Activated CD4-positive, alpha-beta T cell treated with anti-CD3 and anti-CD28 coated beads for 48 hours (primary cell): ENCODE measurements at regions not wholly inside any gene's neighbourhood (a gene's known extent, or its start where the extent isn't known, plus 50 kb on each side); places are given as distances from the start of the nearest gene placed in this dataset.

Experiments
- DNase-seq: peaks from one replicate; pipeline ENCODE4 v3.0.0-alpha.2; 2020

GRCh38 chr7:17485904-17486303 lies 187.5 kb downstream of the AHR start:
- DNase-seq, result no peak

- no peak for DNase-seq
Observed at GRCh38 chr7:17486835-17487234, 188.4 kb downstream of the AHR start.

DNA sequence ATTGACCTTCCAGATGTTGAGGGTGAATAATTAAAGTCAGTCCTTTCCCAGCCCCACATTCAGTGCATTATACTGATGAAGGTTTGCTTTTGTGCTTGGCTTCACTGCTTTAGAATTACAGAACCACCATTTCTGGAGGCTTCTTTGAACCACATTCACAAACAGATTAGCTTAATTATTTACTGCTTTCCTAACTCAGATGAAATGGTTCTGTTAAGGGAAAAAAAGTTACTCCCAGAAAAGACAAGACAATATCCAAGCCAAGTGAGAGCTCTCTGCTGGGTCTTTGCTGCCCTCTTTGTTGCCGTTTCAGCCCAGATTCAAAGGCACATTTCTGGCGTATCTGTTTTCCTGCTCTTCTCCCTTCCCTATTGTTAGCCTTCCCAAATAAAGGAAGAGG lies 188.9 kb downstream of the AHR start:
- DNase-seq, result no peak

GRCh38 chr7:17488829-17489228 lies 190.4 kb downstream of the AHR start:
- no peak for DNase-seq

DNA sequence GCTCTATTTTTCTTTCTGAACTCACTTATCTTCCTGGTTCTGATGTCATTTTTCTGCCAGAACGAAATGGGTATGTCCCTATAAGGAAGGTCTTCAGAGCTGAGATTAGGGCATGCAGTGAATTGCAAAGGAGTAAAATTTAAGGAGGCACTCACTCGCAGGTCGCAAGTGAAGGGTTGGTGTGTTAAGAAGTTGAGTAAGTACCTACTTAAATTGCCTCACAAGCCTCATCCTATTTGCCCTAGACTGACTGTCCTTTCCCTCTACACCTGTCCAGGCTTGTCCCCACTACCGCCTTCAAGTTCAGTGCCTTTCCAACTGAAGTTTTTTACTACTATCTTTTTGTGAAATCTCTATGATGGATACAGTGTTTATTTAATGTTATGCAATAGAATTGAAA lies 191.5 kb downstream of the AHR start:
- DNase-seq, result no peak

DNA sequence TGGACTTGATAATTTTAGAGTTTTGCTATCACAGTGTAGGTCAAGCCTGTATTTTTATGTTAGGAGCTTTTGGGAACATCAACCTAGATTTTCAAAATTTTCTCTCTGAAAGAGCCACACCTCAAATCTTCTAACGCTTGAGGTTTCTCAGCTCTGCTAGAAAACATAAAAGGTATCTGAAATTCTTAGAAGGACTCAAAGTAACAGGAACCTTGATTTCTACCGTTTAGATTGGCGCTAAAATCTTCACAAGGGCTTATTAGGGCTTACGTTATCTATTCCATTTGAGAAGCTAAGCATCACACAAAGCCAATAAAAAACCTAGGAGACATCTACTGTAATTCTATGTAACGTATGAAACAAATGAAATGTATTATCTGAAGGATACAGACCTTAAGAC lies 192.4 kb downstream of the AHR start:
- no peak for DNase-seq

GRCh38 chr7:17492437-17492836 lies 194.0 kb downstream of the AHR start:
- DNase-seq, result no peak

DNA sequence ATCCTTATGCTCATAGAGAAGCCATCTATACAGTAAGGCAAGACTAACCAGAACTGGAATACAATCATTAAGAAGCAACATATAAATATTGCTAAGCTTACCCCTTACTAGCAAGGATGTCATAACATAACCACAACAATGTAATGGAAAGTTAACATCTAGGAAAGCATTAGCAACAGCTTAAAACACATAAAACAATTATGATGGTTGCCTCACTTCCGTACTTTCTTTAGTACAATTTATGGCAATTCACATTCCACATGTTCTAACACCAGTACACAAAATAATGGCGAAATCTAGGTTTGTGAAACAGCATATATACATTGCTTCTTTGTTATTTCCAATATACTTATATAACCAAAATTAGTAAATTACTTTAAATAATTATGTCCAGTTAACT lies 195.0 kb downstream of the AHR start:
- DNase-seq, result no peak

DNA sequence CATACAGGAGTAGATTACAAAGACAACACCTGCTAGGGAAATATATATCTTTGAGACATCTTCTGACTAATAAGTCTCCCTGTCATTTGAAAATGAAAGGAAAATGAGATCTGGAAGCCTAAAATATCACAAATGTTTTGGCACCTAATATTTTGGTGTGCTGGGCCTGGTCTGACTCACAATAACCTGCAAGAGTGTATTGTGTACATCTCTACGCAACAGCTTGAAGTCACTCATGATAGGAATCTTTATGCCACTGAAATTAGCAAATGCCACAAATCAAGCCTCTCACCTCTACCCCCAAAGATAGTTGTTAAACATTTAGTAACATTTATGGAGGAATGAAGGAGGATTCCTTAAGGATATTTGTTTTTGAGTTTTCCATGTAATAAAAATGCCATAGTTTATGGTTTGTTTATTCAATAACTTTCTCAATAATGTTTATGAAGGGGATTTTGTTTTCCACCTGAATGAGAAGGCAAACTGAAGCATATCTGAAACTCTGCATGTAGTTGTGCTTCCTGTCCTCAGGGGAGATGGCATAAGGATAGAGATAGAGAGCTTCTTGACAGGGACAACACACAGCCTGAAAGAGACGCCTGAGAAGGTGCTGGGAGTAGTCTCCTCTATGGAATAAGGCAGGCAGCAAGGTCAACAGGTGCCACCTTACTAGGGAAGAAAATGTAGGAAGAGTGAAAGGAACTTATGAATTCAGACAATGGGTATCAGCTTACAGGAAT lies 197.4 kb downstream of the AHR start:
- DNase-seq, result no peak

- DNase-seq, result no peak
Observed at GRCh38 chr7:17497136-17497535, 198.7 kb downstream of the AHR start.

GRCh38 chr7:17497549-17498167 lies 199.2 kb downstream of the AHR start:
- DNase-seq, result no peak

- no peak for DNase-seq
Observed at GRCh38 chr7:17498230-17498629, 199.8 kb downstream of the AHR start.

DNA sequence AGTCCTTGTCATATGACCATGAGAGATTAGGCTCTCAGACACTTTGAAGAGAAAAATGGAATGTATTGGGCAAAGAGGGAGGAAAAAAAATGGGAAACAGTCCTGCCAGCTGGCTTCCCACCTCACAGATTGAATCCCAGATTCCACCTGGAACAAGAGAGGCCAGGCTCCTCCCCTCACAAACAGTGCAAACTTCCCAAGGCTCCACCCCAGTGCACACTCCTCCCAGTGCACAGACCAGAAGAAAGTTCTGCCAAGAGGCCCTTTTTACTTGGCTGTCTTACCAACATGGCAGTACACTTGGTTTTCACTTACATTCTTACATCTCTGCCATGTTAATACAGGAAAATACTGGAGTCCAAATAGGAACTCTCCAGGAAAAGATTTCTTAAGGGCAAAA lies 202.3 kb downstream of the AHR start:
- DNase-seq, result no peak

DNA sequence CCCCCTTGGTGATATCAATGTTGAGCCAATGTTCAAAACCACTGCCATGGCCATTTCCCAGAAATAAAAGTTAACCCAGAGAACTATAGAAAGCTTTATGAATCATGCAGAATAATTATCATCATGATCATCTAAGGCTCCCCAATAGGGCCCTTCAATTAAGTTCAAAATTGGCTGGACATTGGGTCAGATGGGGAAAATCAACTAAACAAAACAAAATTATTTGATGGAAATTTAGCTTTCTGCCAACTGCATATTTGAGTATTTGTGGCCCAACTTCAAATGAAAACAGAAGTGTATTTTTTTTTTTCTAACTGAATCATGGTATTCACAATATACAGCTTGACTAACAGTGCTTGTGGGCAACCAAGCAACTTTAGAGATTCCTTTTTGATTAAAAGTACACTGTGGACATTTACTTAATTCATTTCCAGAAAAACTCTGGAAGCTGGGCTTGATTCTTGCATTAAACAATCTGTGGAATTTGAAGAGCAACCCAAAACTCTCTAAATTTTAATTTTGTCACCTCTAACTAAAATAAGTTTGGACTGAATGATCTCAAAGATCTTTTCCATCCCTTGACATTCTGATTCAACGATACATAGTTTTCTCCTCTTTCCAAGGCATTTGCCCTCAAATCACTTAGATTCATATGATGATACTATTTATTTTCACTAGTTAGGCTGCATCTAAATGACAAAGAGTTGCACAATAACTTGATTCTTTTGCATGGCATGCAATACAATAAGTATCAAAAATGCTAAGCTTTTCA lies 203.2 kb downstream of the AHR start:
- DNase-seq, result no peak

DNA sequence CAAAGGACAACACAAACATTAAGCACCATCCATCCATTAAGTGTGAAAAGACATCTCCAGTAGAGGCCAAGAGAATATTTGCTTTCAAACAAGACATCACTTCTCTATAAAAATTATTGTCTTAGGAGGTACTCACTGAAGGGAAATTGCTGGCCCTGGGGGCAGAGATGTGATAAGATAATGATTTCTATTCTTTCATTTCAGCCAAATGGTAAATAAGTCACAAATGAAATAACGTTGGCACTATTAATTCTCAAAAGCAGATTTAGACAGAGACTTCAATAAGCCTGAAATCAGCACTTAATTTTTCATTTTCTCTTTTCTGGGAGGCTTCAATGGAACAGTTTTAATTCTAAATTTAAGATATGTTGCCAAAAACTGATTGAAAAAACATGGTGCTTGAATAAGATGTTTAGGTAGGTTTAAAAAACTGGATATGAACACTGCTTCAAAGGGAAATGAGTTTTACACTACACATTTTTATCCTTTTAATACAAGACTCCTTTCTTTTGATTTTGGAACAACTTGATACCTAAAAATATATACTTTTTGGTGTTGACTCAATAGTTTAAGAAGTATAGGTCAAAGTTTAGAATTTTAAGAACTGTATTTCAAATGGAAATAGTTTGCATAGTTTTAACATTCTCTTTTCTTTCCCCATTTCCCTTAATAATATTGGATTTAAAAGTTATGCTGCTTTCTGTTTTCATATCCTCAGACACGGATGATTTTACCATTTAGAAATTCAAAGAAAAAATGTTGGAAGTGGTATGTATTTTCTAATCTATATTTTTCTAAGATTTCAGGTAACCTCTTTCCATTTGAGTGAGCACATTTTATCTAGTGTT lies 204.0 kb downstream of the AHR start:
- DNase-seq, result no peak

GRCh38 chr7:17506095-17506494 lies 207.6 kb downstream of the AHR start:
- no peak for DNase-seq

GRCh38 chr7:17506596-17506995 lies 208.1 kb downstream of the AHR start:
- DNase-seq, result no peak

DNA sequence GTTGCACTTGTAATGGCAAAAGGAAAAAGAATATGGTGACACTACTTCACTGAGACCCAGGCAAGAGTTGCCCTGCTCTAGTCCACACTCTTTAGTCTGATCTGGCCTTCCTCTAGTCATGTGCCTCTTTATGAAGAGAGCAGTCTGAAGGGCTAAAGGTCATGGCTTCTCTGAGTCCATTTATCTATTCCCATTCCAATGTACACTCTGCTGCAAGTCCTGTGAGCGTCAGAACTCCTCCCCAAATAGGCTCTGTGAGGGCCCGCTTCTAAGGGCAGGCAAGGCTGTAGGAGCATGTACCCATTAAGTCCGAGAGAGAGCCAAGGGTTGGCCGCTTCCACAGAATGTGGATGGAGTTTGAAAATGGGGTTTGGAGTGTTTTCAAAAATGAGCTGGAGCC lies 209.3 kb downstream of the AHR start:
- no peak for DNase-seq

DNA sequence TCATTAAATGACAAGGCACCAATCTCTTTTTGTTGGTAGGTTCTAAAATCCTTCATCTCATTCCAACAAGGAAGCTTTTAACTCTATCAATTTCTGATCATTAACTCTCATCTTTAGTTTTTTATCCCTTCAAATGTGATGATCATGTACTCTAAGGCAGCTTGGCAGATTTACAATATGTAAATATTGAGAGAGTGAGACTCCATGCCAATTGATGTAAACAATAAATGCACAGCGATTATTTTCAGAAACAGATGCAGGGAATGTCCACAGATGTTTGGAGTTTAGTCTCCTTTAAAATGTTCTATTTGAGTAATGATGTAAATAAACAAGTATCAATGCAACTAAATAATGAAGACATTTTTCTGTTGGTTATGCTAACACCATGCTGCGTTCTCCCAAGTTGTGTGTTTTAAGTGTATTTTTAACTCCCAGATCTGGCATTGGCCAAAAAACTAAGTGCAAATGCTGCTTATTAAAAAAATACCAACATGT lies 213.8 kb downstream of the AHR start:
- DNase-seq, result no peak

- no peak for DNase-seq
Observed at GRCh38 chr7:17516771-17517170, 218.3 kb downstream of the AHR start.

- DNase-seq, result no peak
Observed at GRCh38 chr7:17520941-17521340, 222.5 kb downstream of the AHR start.

GRCh38 chr7:17521437-17521836 lies 223.0 kb downstream of the AHR start:
- DNase-seq, result no peak
